ENCODE measurements at regions not wholly inside any gene's neighbourhood (a gene's known extent, or its start where the extent isn't known, plus 50 kb on each side); places are given as distances from the start of the nearest gene placed in this dataset.

DNA sequence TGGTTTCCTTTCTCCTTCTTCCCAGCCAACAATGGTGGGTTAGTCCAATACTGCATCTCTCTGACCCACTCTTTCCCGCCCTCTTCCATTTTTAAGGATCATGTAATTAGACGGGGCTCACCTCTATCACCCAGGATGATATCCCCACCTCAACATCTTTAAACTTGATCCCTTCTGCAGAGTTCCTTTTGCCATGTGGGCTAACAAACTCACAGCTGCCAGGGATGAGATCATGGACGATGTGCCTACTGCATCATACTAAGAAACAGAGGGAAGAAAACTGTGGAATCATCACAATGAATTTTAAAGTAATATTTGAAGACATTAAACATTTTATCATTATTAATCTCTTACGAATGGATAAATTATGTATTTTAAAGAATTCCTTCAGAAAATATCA lies 183.5 kb downstream of the RDH14 start:
- DNase-seq, result no peak

DNA sequence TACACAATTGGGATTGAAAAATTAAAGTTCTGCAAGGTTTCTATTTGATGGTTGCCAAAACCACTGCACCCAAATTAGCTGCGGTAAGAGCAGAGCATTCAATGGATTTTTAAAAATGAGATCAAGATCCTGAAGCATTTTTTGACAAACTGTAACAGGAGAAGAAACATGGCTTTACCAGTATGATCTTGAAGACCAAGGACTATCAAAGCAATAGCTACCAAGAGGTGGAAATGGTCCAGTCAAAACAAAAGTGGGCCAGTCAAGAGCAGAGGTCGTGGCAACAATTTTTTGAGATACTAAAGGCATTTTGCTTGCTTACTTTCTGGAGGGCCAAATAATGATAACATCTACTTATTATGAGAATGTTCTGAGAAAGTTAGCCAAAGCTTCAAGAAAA lies 186.8 kb downstream of the RDH14 start:
- DNase-seq, result no peak

DNA sequence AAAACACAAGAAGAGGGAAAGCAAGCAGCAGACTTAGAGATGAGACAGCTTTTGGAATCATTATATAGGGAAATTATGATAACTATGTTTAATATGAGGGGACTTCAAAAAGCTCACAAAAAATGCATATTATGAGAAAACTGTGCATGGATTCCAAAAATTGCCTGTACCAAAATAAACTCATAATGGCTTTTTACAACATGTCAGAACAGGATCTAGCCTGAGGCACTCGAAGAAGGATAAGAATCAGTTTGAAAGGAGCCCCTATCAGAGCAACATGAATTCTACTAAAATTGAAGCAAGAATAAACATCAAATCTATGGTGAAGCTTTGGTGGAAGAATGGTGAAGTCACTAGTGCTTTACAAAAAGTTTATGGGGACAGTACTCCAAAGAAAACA lies 187.4 kb downstream of the RDH14 start:
- DNase-seq, result no peak

DNA sequence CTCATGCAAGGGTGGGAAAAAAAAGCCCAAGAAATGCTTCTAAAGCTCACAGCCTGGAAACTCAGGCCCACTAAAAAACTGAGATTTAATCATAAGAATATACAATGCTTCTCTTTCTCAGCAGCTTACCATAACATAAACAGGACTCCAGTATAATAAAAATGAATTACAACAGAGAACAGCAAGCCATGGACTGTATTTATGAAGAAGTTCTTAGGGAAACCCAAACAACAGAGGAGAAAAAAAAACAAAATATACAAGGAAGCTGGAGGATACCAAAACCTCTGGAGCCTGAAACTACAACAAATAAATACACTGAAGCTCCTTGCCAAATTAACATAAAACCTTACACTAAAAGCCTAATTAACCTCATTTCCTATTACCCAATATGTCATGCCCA lies 187.8 kb downstream of the RDH14 start:
- no peak for DNase-seq

DNA sequence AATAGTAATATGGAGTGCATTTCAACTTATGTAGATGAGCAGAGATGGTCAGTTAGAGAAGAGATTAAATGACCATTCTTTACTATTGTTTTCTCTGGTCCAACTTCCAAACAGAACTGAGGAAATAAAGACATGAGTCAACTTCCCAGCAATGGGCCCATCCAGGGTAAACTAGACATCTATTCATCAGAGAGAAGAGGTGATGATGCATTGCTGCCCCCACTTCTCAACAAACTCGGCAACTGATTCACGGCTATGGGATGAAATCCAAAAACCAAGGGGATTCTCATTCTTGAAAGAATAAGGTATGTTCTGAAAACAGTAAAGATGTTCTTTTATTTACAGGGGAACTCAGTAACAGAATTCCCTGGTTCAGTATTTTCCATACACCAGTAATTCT lies 190.7 kb downstream of the RDH14 start:
- DNase-seq, result no peak

DNA sequence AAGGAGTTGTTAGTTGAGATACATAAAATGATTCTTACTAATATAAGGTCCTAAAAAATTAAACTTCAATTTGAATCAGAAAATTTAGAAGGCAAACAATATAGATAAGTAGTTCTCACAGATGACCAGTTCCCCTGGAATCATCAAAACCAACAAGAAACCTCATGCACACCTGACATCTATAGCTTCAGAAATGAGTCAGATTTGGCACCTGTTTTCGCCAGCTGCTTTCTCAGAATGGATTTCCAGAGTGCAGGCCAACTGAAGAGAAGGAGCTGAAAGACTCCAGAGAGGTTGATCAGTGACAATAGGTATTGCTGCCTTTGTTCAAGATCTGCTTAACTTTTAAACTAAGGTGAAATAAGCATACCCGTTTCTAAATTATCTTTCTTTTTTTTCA lies 192.4 kb downstream of the RDH14 start:
- DNase-seq, result no peak

DNA sequence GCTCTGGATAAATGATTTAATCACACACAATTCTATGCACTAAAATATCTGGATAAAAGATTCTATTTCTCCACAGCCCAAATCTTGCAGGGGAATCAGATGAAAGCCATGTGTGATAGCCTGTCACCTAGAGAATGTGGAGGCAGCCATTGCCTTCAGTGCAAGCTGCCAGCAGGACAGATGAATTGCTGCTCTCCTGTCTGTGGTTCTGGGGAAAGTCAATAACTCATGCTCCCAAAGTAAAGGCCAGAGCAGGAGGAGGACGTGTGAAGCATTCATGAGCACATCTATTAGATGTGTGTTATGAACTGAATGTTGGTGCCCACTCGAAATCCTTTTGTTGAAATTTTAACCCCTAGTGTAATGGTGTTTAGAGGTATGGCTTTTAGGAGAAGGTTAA lies 195.1 kb downstream of the RDH14 start:
- no peak for DNase-seq

DNA sequence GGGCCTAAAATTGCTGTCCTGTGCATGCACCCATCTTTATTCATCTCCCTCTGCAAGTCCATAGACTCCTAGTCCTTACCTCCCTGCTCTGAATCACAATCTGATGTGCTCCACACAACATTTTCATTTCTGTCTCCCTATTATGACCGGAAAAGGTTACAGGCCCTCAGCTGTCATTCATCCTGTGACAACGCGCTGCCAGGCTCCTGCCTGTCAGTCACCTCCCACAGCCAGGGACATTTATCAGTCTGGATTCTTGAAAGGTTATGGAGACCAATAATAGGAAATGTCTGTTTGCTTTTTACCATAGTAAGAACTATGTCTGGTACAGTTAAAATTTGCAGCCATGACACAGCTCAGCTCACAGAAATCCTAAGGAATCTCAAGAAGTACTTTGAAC lies 197.1 kb downstream of the RDH14 start:
- no peak for DNase-seq

DNA sequence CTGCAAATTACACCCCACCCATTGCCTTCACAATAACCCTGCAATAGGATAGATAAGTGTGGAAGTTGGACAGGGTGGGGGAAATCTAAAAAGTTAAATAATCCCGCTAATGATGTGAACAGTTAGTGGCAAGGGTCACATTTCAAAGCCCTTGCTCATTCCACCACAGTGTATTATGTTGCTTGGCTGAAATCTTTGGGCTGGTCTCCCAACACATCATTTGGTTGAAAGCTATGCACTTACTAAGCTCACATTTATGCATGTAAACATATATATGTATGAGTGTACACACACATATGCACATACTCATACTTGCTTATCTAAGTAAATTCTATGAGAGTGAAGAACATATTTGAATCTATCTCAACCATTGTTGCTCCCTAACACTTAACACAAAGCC lies 197.8 kb downstream of the RDH14 start:
- DNase-seq, result no peak

DNA sequence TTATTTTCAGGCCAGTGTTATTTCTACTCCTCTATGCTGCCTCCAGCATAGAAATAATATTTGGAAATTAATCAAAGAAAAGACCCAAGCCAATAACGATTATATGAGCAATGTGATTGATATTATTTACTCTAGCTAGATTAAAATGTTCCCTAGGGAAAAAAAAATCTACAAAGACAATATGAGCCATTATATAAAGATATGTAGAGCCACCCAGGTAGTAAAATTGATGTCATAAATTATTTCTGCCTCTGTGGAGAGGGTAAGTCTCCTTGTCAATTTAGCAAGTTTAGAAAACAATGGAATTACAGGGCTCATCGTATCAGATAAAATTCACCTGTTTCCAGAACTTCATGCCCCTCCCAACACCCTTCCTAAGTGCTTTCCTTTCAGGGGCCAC lies 202.9 kb downstream of the RDH14 start:
- no peak for DNase-seq

DNA sequence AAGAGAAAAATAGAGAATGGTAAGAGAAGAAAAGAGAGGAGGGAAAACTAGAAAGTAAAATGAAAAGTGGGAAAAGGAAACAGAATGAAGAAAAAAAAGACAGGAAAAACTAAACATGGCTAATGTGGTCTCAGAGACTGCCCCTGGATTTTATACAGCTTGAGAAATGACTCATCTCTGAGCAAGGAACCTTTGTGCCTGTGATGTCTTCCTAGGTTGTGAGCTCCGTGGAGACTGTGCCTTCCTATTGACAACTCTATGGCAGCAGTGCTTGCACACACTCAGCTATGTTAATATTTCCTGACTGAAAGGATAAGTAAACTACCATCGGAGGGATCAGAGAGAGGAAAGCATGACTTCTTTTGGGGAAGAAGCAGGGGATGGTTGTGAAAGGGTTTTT lies 203.8 kb downstream of the RDH14 start:
- no peak for DNase-seq

DNA sequence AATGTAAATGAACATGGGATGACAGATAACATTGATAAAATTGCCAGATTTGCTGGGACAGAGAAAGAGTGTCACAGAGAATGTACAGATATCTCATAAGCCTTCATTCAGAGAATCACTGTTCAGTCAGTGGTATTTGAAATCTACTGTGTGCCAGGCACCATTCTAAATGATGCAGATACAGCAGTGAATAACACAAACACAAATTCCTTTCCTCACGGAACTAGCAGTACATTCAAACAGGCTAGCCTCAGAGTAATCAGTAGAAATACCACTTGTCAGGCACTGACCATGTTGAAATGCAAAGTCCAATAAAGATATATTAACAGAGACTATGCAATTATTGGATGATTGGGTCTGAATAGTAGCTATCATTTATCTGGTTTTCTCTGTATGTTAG lies 211.0 kb downstream of the RDH14 start:
- DNase-seq, result no peak

DNA sequence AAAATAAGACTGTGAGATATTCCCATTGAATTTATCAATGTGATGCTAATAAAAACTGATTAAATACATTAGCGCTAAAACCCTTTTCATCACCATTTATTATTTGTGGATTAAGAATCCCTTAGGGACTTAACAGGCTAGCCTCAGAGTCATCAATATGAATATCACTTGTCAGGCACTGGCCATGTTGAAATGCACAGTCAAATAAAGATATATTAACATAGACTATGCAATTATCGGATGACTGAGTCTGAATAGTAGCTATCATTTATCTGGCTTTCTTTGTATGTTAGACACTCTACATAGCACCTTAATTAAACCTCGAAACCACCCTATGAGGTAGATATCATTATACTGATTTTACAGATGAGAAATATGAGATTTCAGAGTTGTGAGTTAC lies 213.6 kb downstream of the RDH14 start:
- no peak for DNase-seq

DNA sequence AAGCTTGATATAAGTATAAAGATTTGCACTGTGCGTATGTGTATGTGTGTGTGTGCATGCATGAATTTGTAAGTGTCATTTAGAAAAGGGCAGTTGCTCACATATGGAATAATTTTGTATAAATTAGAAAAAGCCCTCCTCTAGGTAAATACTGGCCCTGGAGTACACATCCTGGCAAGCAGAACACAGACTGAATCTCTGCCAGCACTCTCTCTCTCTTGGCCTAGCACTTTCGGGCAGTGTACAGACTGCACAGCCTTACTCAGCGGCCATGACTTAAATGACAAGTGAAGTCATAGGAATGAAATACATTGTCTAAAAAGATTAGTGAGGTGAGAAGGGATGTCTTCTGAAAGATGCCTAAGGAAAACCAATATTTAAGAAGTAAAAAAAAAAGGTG lies 214.1 kb downstream of the RDH14 start:
- DNase-seq, result no peak

DNA sequence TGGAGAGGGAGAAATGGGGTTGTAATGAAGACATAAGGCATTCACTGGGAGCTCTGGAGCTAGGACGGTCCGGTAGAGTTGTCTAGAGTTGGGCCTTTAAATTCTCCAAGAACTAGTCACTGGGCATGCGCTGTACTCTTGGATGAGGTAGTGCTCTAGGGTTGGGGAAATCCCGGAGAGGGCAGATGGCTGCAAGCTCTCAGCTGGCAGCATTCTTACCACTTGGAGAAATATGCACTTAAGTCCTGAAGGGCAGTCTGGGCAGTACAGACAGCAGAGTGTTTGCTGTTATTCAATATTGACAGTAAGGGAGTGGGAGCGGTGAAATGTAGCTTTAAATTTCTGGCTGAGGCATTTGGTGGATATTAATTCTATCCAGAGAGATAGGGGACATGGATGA lies 214.6 kb downstream of the RDH14 start:
- no peak for DNase-seq

DNA sequence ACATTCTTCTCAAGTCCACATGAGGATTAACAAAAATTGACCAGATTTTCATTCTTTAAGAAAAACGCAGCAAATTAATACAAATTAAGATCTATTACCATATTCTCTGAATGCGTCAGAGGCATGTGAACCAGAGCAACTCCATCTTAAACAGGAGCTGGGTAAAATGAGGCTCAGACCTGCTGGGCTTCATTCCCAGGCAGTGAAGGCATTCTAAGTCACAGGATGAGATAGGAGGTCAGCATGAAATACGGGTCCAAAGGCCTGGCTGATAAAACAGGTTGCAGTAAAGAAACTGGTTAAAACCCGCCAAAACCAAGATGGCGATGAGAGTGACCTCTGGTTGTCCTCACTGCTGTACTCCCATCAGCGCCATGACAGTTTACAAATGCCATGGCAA lies 217.6 kb downstream of the RDH14 start:
- no peak for DNase-seq

DNA sequence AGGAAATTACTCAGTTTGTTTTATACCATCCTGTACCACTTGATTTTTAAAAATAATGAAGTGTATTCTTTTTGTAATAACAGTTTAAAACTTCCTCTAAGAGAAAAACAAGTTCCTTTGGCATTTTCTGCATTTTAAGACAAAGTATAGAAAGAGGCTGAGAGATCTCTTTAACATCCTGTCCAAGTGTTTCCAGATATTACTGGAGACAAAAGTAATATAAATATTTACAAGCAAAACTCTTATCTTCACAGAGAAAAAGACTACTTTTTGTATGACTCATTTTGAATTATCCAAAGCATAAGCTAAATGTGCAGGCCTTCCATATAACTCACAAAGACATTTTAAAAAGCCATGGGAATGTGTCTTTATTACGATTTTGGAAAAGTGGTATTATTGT lies 221.1 kb downstream of the RDH14 start:
- DNase-seq, result no peak

DNA sequence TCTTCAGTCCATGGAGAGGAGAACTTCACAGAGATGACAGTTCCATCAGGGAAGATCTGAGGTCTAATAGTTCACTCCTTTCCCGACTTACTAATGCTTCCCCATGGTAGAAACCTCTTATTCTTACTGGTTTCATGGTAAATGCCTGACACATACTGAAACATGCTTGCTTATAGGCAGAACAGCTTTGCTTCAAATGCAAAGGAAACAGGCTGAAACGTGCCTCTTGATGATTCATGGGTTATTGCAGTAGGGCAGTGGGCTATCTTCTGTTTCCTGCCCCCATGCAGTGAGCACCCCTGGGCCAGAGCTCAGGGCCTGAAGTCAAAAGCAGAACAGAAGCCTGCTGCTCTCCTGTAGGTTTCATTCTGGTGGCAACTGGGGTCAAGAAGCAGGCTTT lies 223.5 kb downstream of the RDH14 start:
- no peak for DNase-seq

DNA sequence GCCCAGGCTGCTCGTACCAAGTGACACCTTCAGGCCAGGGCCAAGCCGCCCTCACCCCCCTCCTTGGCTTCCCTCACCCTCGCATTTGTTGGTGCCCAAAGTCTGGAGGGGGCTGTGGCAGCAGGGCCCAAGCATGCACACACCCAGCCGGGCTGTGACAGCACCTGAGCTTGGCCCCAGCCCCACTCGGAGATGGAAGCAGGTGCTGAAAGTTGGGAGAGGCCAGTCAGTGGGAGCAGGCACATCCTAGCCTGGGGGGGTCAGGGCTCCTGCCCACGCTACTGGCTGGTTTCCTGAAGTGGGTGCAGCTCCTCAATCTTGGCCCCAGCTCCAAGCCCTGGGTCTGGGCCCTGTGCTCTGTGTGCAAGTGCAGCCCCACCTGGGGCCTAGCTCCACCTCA lies 228.0 kb downstream of the RDH14 start:
- DNase-seq, result no peak

DNA sequence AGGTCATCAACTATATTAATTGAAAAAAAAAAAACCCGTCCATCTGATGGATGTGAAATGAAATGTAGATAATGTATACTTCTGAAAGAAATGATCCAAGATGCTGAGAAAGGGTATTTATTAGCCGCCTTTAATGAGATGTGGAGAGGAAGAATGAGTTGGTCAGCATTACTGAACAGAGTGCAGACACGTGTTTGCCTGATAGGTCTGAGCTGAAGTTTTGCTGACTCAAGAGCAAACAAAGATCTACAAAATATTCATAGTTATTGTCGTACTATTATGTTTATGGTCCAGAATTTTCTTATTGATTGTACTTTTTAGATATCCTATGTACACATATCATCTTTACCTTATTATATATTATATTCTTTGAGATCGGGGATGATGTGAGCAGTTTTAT lies 235.3 kb downstream of the RDH14 start:
- no peak for DNase-seq

DNA sequence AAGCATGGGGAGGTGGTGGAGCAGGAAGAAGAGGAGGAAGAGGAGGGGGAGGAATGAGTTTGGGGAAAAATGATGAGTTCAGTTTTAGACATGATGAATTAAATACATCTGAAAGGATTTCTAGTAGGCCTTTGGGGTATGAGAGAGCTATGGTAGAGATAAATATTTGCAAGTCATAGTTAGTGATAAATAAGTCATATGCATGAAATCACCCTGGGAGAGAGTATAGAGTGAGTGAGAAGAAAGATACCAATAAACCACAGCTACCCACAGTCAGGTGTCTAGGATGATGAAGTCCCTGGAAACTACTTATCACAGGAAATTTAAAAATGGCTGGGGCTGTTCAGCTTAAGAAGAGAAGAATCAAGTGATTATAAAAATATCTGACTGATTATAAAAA lies 240.5 kb downstream of the RDH14 start:
- no peak for DNase-seq

DNA sequence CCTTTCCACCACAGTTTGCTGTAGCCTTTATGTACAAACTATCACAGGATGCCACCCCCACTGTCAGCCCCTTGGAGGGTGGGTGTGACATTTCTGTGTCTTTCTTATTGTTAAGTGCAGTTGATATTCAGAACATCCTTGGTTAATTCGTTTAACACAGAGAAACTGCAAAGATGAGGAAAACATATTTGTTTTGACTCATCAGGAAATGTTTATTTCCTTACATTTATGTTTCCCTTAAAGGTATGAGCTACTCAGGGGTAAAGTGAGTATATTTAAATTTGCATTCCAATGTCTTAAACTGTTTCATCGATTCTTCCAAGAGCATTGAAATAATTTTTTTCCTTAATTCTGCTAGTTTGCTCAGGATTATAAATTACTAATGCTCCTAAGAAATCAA lies 243.4 kb downstream of the RDH14 start:
- no peak for DNase-seq

DNA sequence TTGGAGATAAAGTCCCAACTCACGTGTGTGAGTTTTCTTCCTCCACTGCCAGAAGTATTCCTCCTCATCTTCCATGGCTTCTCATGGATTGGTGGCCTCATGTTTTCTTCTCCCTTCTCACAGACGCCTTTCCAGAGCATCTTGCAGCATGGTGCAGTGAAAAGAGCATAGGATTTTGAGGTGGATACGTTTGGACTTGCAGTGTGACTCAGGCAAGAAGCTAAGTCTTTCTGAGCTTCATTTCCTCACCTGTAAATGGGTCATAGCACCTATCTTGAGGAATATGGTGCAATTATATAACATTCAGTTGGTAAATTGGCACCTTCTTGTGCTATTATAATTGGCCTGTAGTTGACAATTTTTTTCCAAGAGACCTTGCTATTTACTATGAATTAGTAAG lies 247.6 kb downstream of the RDH14 start:
- no peak for DNase-seq

DNA sequence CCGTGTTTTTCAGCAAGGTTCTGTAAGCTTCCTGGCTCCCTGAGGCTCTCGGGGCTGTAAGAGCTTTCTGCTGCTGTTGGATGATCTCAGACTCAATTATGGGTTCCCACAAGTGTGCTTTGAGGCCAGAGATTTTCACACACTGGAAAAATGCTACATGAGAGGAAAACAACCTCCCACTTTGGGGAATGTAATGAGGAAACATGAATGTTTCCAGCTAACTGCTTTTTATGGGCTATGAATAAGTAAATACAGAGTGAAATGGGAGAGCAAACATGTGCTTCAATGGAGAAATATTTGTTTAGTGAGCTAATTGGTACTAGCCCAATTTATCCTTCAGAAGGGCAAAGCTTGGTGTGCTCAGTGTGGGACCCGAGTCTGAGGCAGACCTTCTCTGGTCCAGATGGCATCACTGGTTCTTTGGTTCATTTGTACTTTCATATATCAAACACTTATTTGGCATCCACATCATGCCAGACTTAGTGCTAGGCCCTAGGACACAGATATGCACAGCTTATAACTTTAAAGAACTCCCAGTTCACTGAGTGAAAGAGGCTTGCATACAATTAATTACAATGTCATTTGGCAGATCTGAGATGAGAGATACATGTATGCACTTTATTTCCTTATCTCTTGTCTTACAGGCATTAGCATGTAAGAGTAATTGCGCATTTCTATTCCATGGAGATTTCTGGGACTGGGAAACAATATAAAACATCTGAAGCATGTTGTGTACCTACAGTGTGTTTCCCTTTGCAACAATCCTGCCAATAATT lies 248.8 kb downstream of the RDH14 start:
- no peak for DNase-seq

DNA sequence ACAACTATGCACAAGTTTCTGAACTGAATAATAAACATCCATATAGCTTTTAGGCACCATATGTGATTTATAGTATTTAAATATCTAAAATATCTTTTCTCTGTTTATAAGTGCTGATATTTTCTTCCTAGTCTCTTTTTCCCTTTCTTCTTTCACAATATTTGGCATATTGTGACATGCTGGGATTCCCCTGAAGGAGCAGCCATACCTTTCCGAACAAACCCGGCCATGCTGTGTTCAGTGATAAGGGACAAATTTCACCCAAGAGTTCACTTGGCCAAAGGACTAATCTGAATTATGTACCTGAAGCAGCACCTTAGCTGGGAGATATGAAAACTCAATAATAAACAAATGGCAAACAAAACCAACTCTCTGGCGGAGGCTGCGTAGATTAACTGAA lies 250.8 kb downstream of the RDH14 start:
- DNase-seq, result no peak

DNA sequence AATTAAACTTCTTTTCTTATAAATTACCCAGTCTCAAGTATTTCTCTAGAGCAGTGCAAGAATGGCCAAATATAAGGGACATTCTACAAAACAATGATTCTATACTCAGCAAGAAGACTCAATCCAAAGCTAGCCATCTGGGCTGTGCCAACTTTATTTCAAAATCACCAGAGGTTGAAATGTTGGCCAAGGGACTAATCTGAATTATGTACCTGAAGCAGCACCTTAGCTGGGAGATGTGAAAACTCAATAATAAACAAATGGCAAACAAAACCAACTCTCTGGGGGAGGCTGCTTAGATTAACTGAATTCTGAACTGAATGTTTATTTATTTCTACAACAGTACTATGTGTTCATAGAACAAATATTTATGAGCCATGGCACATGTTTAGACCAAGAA lies 251.3 kb downstream of the RDH14 start:
- DNase-seq, result no peak

Data from activated T-cell treated with anti-CD3 and anti-CD28 coated beads, Interleukin-2, amount 50 U/mL, for 1 hour (primary cell).